HCT116 (cell line): ENCODE measurements at regions not wholly inside any gene's neighbourhood (a gene's known extent, or its start where the extent isn't known, plus 50 kb on each side); places are given as distances from the start of the nearest gene placed in this dataset.

Source experiments
- ATAC-seq: fragments of 200-7000 bp; cut with Tn5 transposase; 2 replicates; pipeline ENCODE4 v1.9.1; 2020; ENCODE audit warnings: mild to moderate bottlenecking, moderate library complexity
- BruUV-seq: library from RNA; stranded (reverse); fragments of 400-500 nt; replicated peaks from 2 replicates; lab custom pipeline; 2021; lab: Mats Ljungman, UMichigan
- CTCF ChIA-PET: fragments of 300-600 bp; sonication (Branson Sonifier 250); formaldehyde crosslinking; loops from one replicate; lab custom pipeline; 2021; ENCODE audit warnings: antibody characterized with exemption; lab: Charles Lee
- POLR2A ChIA-PET: fragments of 300-600, 350-600 bp; sonication (Branson Sonifier 250); formaldehyde crosslinking; loops from one replicate; lab custom pipeline; 2021; ENCODE audit warnings: antibody characterized with exemption; lab: Charles Lee
- RAD21 ChIA-PET, 2 experiments: fragments of 300-600 bp; sonication (Branson Sonifier 250); formaldehyde crosslinking; loops; one replicate each; lab custom pipeline; 2023; ENCODE audit warnings: low total read pairs in 2 of 2; ENCODE audit not compliant: uncharacterized antibody in 2 of 2, unreplicated experiment in 2 of 2, low non-redundant PET in 1 of 2; lab: Charles Lee
- DNase-seq: peaks from one replicate; pipeline ENCODE4 v3.0.0-alpha.2; 2010; ENCODE audit warnings: low read depth, low spot score
- H2AFZ ChIP-seq: fragments of 200-600 bp; shearing (Covaris generic), sonication (generic); 2 replicates; pipeline ENCODE4 v1.6.1; 2017; ENCODE audit warnings: low read depth, mixed run types, mixed read lengths, antibody characterized with exemption, low read length; ENCODE audit not compliant: poor library complexity, severe bottlenecking
- H3K27ac ChIP-seq: 2 replicates; pipeline ENCODE4 v1.5.1; 2012; ENCODE audit warnings: low read depth, low read length
- H3K27me3 ChIP-seq: fragments of 200-600 bp; sonication (generic); 2 replicates; pipeline ENCODE4 v1.6.1; 2016; ENCODE audit warnings: mixed run types, low read length, mixed read lengths; ENCODE audit not compliant: insufficient read depth
- H3K36me3 ChIP-seq, 2 experiments: fragments of 200-500 bp in 1 of 2; fragments of 200-600 bp in 1 of 2; sonication (Bioruptor generic) in 1 of 2; sonication (generic) in 1 of 2; 2 replicates each; pipeline versions ENCODE4 v1.5.1 to v1.6.1; 2014 to 2016; ENCODE audit warnings: low read length in 2 of 2, inconsistent platforms in 1 of 2, mixed read lengths in 1 of 2, mixed run types in 1 of 2; ENCODE audit not compliant: insufficient read depth in 2 of 2, control insufficient read depth in 1 of 2
- H3K4me1 ChIP-seq, 2 experiments: fragments of 200-600 bp in 1 of 2; sonication (generic) in 1 of 2; 2 replicates each; pipeline versions ENCODE4 v1.5.1 to v1.6.1; 2012 to 2017; ENCODE audit warnings: low read length in 2 of 2, inconsistent platforms in 1 of 2, mild to moderate bottlenecking in 1 of 2, mixed read lengths in 1 of 2, mixed run types in 1 of 2, moderate library complexity in 1 of 2; ENCODE audit not compliant: insufficient read depth in 2 of 2, control insufficient read depth in 1 of 2
- H3K4me2 ChIP-seq: fragments of 200-600 bp; sonication (generic); 2 replicates; pipeline ENCODE4 v1.6.1; 2017; ENCODE audit warnings: mixed run types, low read length, mixed read lengths
- H3K4me3 ChIP-seq, 2 experiments: fragments of 200-600 bp in 1 of 2; sonication (generic) in 1 of 2; replicated peaks in 1 of 2; 2 replicates each; pipeline ENCODE4 v1.5.1; 2011 to 2016; ENCODE audit warnings: low read length in 2 of 2, control low read depth in 1 of 2, low read depth in 1 of 2, mild to moderate bottlenecking in 1 of 2, mixed read lengths in 1 of 2, mixed run types in 1 of 2
- H3K79me2 ChIP-seq: fragments of 200-600 bp; sonication (generic); 2 replicates; pipeline ENCODE4 v1.6.1; 2017; ENCODE audit warnings: mild to moderate bottlenecking, mixed run types, low read length, moderate library complexity, mixed read lengths; ENCODE audit not compliant: insufficient read depth
- H3K9ac ChIP-seq: fragments of 200-600 bp; sonication (generic); 2 replicates; pipeline ENCODE4 v1.6.1; 2016; ENCODE audit warnings: low read length, mixed read lengths
- H3K9me2 ChIP-seq: fragments of 200-600 bp; sonication (generic), shearing (Covaris generic); 2 replicates; pipeline ENCODE4 v1.6.1; 2017; ENCODE audit warnings: mixed run types, mild to moderate bottlenecking, moderate library complexity; ENCODE audit not compliant: insufficient read depth
- H3K9me3 ChIP-seq, 2 experiments: fragments of 200-500 bp in 1 of 2; fragments of 200-600 bp in 1 of 2; sonication (Bioruptor generic) in 1 of 2; sonication (generic) in 1 of 2; 2 replicates each; pipeline ENCODE4 v1.6.1; 2014 to 2017; ENCODE audit warnings: low read length in 2 of 2, mixed read lengths in 2 of 2, inconsistent platforms in 1 of 2, low read depth in 1 of 2, mild to moderate bottlenecking in 1 of 2, mixed run types in 1 of 2, moderate library complexity in 1 of 2; ENCODE audit not compliant: control insufficient read depth in 1 of 2, insufficient read depth in 1 of 2
- H4K20me1 ChIP-seq: fragments of 200-600 bp; sonication (generic), shearing (Covaris generic); 2 replicates; pipeline ENCODE4 v1.6.1; 2017; ENCODE audit warnings: mixed run types, mild to moderate bottlenecking, moderate library complexity; ENCODE audit not compliant: insufficient read depth
- CBX3 ChIP-seq: IDR thresholded peaks from 2 replicates; pipeline ENCODE4 v1.6.1; 2012; ENCODE audit warnings: low read depth
- CEBPB ChIP-seq: IDR thresholded peaks from 2 replicates; pipeline ENCODE4 v1.6.1; 2012; ENCODE audit warnings: low read depth
- EGR1 ChIP-seq: IDR thresholded peaks from 2 replicates; pipeline ENCODE4 v1.6.1; 2012; ENCODE audit warnings: low read depth
- ELF1 ChIP-seq: IDR thresholded peaks from 2 replicates; pipeline ENCODE4 v1.6.1; 2012; ENCODE audit warnings: low read depth, borderline replicate concordance
- EZH2 ChIP-seq: fragments of 200-600 bp; sonication (generic); IDR thresholded peaks from 2 replicates; pipeline ENCODE4 v1.6.1; 2017; ENCODE audit warnings: antibody characterized with exemption, mixed run types
- EZH2phosphoT487 ChIP-seq: fragments of 200-600 bp; IDR thresholded peaks from 2 replicates; pipeline ENCODE4 v1.6.1; 2018; ENCODE audit warnings: antibody characterized with exemption, borderline replicate concordance
- FOSL1 ChIP-seq: IDR thresholded peaks from 2 replicates; pipeline ENCODE4 v1.6.1; 2012; ENCODE audit warnings: low read depth
- POLR2A ChIP-seq: IDR thresholded peaks from 2 replicates; pipeline ENCODE4 v1.7.0; 2011; ENCODE audit warnings: borderline replicate concordance; ENCODE audit not compliant: insufficient read depth, insufficient read length; ENCODE audit errors: extremely low read depth
- POLR2AphosphoS5 ChIP-seq: IDR thresholded peaks from 2 replicates; pipeline ENCODE4 v1.6.1; 2011; ENCODE audit warnings: mild to moderate bottlenecking, low read depth, low read length, moderate library complexity
- RAD21 ChIP-seq: IDR thresholded peaks from 2 replicates; pipeline ENCODE4 v1.6.1; 2012; ENCODE audit warnings: low read depth, mild to moderate bottlenecking
- SIN3A ChIP-seq: IDR thresholded peaks from 2 replicates; pipeline ENCODE4 v1.6.1; 2012; ENCODE audit warnings: low read depth
- SP1 ChIP-seq: IDR thresholded peaks from 2 replicates; pipeline ENCODE4 v1.6.1; 2012; ENCODE audit warnings: low read depth
- SRF ChIP-seq: IDR thresholded peaks from 2 replicates; pipeline ENCODE4 v1.6.1; 2012; ENCODE audit warnings: low read depth
- TCF7L2 ChIP-seq: IDR thresholded peaks from 2 replicates; pipeline ENCODE4 v1.7.0; 2011; ENCODE audit warnings: borderline replicate concordance, inconsistent platforms; ENCODE audit not compliant: insufficient read depth, insufficient read length; ENCODE audit errors: extremely low read depth
- YY1 ChIP-seq: IDR thresholded peaks from 2 replicates; pipeline ENCODE4 v1.6.1; 2011; ENCODE audit warnings: low read length, low read depth, moderate library complexity, mild to moderate bottlenecking; ENCODE audit not compliant: insufficient replicate concordance; ENCODE audit errors: extremely low read depth
- ZFX ChIP-seq: fragments of 450-650 bp; IDR thresholded peaks from 2 replicates; pipeline ENCODE4 v1.6.1; 2017
- ZNF274 ChIP-seq: fragments of 200-500 bp; sonication (Bioruptor generic); IDR thresholded peaks from 2 replicates; pipeline ENCODE4 v1.6.1; 2014; ENCODE audit warnings: mild to moderate bottlenecking, low read depth, low read length, inconsistent platforms
- intact Hi-C: fragments of 100-400 bp; cut with micrococcal nuclease; formaldehyde crosslinking; loops from 2 replicates; pipeline ENCODE4 v1.10.0; 2022
- TF ChIP-seq, protein P1 (sequence below): IDR thresholded peaks from 2 replicates; pipeline ENCODE4 v1.6.1; 2012; ENCODE audit warnings: low read depth
- TF ChIP-seq, protein P2 (sequence below): IDR thresholded peaks from 2 replicates; pipeline ENCODE4 v1.6.1; 2012
- TF ChIP-seq, protein P3 (sequence below): IDR thresholded peaks from 2 replicates; pipeline ENCODE4 v1.6.1; 2011; ENCODE audit warnings: mild to moderate bottlenecking, low read length, moderate library complexity; ENCODE audit not compliant: insufficient replicate concordance; ENCODE audit errors: extremely low read depth

DNA sequence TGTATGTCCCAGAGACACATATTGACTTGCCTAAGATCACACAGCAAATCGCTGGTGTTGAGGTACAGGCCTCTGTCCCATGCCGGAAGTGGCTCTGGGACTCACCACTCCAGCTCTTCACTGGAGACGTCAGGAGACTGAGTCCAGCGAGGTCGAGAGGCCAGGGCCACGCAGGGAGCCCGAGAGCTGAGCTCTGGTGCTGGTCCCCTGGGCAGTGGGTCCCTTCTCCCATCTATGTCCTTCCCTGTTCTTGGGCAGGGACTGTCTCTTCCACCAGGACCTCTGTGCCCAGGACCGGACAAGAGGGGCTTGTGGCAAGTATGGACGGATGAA, 62.4 kb upstream of the TWIST2 start:
- no peaks in the 10 kb centered on the region for H3K9me2 ChIP-seq
- no peak for DNase-seq
- no peak overlapping the region for H3K9ac ChIP-seq
- no peak overlapping the region for H3K4me3 ChIP-seq
- POLR2A ChIA-PET, result no interaction called here
- peak overlapping the region; percentile 25; the same call in 1 of the 2 replicates for H3K4me2 ChIP-seq
- H3K79me2 ChIP-seq, result no peaks in the 10 kb centered on the region
- CTCF ChIA-PET, result interaction anchor here (0.9 to 1.5 kb wide), 10 partner anchors 22 to 428 kb away, joined by 3 to 13 read pairs (median 6); no protein-coding TSS in a partner anchor
- H4K20me1 ChIP-seq, result no peaks in the 10 kb centered on the region
- RAD21 ChIA-PET, result interaction anchor here (0.9 to 1.0 kb wide), 2 partner anchors 31 to 272 kb away, joined by 3 to 6 read pairs; no protein-coding TSS in a partner anchor
- no peak for TF ChIP-seq EZH2
- no peak for TF ChIP-seq POLR2AphosphoS5
- no peak for TF ChIP-seq ZNF274
- TF ChIP-seq, protein P1, sequence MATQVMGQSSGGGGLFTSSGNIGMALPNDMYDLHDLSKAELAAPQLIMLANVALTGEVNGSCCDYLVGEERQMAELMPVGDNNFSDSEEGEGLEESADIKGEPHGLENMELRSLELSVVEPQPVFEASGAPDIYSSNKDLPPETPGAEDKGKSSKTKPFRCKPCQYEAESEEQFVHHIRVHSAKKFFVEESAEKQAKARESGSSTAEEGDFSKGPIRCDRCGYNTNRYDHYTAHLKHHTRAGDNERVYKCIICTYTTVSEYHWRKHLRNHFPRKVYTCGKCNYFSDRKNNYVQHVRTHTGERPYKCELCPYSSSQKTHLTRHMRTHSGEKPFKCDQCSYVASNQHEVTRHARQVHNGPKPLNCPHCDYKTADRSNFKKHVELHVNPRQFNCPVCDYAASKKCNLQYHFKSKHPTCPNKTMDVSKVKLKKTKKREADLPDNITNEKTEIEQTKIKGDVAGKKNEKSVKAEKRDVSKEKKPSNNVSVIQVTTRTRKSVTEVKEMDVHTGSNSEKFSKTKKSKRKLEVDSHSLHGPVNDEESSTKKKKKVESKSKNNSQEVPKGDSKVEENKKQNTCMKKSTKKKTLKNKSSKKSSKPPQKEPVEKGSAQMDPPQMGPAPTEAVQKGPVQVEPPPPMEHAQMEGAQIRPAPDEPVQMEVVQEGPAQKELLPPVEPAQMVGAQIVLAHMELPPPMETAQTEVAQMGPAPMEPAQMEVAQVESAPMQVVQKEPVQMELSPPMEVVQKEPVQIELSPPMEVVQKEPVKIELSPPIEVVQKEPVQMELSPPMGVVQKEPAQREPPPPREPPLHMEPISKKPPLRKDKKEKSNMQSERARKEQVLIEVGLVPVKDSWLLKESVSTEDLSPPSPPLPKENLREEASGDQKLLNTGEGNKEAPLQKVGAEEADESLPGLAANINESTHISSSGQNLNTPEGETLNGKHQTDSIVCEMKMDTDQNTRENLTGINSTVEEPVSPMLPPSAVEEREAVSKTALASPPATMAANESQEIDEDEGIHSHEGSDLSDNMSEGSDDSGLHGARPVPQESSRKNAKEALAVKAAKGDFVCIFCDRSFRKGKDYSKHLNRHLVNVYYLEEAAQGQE, result no peak
- no peak for TF ChIP-seq CBX3
- no peak for TF ChIP-seq RAD21
- no peak for TF ChIP-seq FOSL1
- no peak for TF ChIP-seq ZFX
- TF ChIP-seq POLR2A, result no peak
- TF ChIP-seq EZH2phosphoT487, result no peak
- TF ChIP-seq, protein P2, sequence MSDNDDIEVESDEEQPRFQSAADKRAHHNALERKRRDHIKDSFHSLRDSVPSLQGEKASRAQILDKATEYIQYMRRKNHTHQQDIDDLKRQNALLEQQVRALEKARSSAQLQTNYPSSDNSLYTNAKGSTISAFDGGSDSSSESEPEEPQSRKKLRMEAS, result no peak
- no peak for TF ChIP-seq SIN3A
- TF ChIP-seq TCF7L2, result no peak
- no peak for TF ChIP-seq YY1
- no peak for TF ChIP-seq SP1
- TF ChIP-seq EGR1, result no peak
- TF ChIP-seq, protein P3, sequence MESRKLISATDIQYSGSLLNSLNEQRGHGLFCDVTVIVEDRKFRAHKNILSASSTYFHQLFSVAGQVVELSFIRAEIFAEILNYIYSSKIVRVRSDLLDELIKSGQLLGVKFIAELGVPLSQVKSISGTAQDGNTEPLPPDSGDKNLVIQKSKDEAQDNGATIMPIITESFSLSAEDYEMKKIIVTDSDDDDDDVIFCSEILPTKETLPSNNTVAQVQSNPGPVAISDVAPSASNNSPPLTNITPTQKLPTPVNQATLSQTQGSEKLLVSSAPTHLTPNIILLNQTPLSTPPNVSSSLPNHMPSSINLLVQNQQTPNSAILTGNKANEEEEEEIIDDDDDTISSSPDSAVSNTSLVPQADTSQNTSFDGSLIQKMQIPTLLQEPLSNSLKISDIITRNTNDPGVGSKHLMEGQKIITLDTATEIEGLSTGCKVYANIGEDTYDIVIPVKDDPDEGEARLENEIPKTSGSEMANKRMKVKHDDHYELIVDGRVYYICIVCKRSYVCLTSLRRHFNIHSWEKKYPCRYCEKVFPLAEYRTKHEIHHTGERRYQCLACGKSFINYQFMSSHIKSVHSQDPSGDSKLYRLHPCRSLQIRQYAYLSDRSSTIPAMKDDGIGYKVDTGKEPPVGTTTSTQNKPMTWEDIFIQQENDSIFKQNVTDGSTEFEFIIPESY, result no peak
- TF ChIP-seq ELF1, result no peak
- no peak for TF ChIP-seq CEBPB
- no peak for TF ChIP-seq SRF
- H2AFZ ChIP-seq, result peak overlapping the region; percentile 54
- no TSS peak for BruUV-seq
- intact Hi-C loops, result loop anchor here (1.0 to 2.0 kb wide), 4 partner anchors 65 to 415 kb away; no protein-coding TSS in a partner anchor
- no peaks in the 10 kb centered on the region for H3K9me3 ChIP-seq
- H3K36me3 ChIP-seq, result no peaks in the 10 kb centered on the region
- H3K27ac ChIP-seq, result no peak overlapping the region
- ATAC-seq, result peak; percentile 34
- no peaks in the 10 kb centered on the region for H3K27me3 ChIP-seq
- peaks cover 0 to 7% of the 10 kb centered on the region in 2 experiments; a peak in 1 of 4 replicates for H3K4me1 ChIP-seq
